SHP77 (cell line): ENCODE measurements at regions not wholly inside any gene's neighbourhood (a gene's known extent, or its start where the extent isn't known, plus 50 kb on each side); places are given as distances from the start of the nearest gene placed in this dataset.

Experiments used
- DNase-seq, 2 experiments: peaks; one replicate each; lab custom pipeline; 2025; lab: John Stamatoyannopoulos, UW

DNA sequence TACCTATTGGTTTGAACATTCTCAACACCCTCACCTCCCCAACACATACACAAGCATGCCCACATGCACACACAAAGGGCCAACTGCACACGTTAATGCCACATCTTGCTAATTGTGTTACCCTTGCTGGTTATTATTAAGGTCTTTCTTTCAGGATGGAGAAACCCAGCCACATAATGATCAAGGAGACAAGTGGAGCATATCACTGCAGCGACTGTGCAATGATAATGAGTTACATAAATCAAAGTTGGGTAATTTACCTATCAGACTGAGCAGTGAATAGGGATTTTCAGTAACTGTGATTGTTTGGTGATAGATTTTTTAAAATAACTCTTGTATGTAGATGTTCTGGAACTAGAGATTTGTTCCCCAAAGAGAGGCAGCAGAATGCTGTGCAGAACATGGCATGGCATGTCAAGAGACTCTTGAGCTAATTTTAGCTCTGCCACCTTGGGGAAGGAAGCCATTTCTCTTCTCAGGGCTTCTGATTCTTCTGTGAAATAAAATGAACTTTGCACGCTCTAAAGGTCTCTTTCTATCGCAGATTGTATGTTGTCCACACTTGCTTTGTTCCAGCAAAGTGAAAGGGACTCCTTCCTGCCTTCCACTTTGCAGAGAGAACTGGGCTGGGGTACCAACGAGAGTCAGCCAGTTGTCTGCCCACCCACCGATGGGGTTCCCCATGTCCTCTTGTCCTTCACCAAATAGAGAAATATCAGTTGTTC, 126.0 kb upstream of the CAMK1G start:
- DNase-seq = no peak

DNA sequence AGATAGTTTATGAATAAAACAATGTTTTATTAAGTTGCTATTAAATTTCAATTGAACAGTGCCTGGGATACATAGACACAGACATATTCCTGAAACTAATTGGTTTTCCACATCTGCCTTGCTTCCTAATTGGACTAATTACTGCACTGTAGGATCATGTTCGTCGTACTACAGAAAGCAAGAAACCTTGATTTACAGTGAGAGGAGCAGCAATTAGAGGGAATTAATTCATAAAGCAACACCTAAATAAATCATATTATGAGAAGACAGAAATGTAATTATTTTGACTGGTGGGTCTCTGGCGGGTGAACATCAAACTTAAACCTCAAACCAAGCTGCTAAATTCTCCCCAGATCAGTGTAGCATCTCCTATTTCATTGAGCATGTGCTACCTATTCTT, 124.6 kb upstream of the CAMK1G start:
- no peak for DNase-seq

DNA sequence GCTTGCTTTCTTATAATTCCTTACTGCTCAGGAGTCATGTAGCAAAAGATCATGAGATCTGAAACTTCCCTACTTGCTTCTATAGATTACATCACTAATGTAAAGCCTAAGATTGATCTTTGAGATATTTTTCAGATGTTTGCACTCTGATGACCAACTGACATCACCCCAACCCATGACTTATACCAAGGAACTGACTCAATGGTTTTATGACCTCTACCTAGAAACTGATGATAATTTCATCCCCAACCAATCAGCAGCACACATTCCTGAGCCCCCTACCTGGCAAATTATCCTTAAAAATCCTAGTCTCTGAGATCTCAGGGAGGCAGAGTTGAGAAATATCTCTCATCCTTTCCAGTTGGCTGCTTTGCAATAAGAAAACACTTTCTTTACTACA, 122.3 kb upstream of the CAMK1G start:
- DNase-seq = no peak

DNA sequence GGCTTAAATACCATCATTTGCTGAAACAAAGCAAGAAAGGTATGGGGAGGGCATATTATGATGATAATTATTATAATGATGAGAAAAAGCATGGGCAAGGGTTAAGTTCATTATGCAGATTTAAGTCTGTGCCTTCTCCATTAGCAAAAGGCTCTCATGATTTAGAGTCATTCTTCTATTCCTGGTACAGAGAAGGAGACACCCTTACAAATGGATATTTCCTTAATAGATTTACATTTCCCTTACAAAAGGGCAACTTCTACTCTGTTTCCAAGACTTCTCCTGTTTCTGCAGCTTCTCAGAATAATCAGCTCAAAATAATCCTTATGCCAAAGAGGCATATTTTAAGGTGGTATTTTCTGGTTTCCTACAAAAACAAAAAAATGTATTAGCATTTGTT, 121.1 kb upstream of the CAMK1G start:
- no peak for DNase-seq

DNA sequence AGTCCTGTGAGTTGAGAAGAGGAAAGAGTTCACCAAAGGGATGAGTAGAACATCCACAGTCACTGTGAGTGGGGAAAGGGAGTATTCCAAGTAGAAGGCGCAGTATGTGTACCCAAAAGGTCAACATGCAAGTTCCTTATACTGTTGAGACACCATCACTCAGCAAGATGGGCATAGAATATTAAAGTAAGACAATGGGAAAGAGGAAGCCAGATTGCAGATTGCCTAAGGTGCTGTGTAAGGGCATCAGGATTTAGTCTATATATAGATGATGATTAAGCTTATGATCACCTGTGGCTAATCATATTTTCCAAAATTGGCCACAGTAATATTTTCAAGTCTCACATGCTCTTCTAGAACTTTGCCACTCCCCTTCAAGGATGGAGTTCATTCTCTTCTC, 120.1 kb upstream of the CAMK1G start:
- no peak for DNase-seq

DNA sequence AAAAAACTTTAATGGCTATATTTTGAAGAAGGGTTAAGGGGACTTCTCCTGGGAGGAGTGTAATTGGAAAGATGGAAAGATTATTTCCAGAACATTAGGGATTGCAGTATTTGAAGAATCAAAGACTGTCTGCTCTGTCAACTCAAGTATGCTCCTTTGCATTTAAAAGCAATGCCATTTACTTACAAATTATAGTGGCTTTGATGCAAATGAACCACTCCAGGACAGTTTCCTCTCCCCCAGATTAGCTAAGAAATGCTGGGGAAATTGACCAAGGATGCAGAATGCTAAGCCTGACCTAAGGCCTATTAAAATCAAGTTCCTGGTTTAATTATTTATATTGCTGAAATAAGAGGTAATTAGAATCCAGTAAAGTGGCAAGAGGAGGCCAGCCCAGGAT, 110.5 kb upstream of the CAMK1G start:
- DNase-seq = no peak

DNA sequence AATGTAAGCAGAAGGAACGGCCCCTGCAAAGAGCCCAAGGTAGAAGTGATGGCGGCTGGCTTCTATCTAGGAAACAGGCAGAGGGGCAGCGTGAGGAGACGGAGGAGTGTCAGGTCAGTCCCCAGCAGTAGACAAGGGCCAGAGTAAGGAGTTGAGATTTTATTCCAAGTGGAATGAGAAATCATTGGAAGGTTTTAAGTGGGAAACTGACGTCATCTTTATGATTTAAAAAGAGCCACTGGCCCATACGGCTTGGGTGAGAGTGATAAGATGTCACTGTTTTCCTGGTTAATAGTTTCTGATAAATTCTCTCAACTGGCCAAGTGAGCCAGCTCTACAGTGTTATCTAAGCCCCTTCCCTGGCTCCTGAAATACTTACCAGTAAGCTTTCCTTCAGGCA, 103.2 kb upstream of the CAMK1G start:
- no peak for DNase-seq

DNA sequence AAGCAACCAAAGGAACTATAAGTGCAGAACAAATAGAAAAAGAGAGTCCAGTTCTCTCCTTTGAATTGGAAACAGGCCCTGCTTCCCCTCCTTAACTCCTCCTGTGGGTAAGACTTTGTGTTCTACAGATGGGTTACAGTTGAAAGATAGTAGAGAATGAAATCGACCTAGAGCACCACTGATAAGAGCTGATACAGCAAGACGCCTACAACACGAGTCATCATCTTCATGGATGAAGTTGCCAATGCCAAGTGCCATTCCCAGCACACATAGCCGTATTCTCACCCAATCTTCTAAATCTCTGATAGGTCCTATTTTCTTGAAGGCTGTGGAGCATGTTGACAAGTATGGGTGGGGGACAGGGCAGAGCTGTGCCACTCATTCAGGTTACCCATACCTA, 99.8 kb upstream of the CAMK1G start:
- no peak for DNase-seq

DNA sequence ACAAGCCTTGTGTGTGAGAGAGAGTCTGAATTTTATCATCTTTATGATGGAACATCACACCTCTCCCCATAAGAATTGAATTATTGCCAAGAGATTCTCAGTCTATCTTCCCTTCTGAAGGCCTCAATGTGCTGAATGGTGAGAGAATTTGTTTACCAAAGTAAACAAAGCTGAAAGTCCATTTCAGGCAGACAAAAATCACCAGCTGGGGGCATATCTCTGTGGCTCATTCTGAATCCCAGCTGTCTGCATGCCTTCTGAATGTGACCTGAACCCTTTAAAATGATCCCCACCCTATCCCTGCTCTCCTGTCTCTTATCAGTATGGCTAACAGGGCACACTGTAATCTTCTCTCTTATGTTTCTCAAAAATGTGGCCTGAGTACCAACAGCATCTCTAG, 99.1 kb upstream of the CAMK1G start:
- DNase-seq = no peak

DNA sequence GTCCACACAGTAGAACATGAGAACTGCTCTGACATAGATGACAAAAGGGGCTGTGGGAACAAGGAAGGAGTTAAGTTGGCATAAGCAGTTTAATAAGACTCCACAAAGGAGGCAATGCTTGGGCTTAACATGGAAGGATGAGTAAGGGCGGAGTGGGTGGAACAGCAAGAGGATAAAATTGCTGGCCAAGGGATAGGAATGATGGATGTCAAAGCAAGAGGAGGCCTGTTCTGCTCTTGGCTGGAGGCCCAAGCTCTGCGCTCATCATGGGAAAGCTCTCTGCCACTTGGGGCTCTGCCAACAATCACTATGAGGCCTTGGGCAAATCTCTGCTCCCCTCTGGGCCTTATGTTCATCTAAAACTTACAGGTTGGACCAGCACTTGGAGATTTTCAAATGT, 98.3 kb upstream of the CAMK1G start:
- peak; percentile 7 to 15 for DNase-seq

DNA sequence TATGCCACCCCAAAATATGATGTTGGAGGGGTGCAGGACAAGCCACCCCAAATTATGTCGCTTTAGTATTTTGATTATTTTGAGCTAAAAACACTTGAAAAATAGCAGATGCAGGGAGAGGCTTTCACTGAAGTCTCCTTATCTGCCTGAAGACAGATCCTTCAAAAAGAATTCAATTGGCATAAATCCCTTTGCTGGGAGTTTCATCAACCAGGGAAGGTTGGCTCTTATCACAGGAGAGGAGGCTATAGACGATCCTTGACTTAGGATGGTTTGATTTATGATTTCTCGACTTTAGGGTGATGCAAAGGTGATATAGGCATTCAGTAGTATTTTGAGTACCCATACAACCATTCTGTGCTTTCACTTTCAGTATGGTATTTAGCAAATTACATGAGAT, 97.8 kb upstream of the CAMK1G start:
- DNase-seq = no peak

DNA sequence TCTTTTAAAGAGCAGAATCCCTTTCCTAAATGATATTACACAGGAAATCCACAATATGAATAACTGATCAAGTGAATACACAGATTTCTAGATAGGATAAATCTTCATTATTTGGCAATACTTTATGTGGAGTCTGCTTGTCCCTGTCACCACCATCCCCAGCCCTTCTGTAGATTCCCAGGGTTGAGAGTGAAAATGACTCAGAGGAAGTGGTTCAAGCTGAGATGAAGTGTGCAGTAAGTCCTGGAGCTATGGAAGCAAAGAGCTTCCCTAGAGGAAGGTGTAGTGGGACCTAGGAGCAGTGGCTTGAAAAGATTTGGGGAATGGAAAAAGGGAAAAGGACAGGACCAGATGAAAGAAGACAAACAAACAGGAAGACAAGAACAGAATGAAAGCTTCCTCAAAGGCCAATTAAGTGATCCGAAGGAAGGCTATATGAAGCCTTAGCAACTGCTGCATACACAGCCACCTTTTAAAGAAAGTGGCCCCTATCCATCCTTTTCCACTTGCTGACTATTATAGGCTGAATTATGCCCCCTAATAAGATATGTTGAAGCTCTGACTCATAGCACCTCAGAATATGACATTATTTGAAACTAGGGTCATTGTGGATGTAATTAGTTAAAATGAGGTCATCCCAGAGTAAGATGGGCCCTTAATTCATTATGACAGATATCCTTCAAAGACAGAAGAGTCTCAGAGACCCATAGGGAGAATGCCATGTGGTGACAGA, 96.5 kb upstream of the CAMK1G start:
- DNase-seq = no peak

DNA sequence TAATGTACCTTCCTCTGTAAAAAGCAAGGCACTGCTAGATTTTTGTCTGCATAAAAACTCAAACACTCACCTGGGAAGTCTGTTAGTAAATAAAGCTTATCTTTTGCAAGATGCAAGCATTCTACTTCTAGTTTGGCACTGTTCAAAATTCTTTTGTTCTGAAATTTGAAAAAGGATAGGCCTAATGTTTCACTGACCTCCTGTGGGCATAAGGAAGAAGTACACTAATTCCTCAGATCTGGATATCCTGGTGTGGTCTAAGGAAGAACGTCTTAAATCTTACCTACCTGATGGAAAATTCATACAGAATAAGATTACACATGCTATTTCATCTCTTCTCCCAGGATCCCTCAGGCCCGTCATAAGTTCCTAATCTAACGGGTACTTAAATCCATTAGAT, 93.5 kb upstream of the CAMK1G start:
- DNase-seq = no peak

DNA sequence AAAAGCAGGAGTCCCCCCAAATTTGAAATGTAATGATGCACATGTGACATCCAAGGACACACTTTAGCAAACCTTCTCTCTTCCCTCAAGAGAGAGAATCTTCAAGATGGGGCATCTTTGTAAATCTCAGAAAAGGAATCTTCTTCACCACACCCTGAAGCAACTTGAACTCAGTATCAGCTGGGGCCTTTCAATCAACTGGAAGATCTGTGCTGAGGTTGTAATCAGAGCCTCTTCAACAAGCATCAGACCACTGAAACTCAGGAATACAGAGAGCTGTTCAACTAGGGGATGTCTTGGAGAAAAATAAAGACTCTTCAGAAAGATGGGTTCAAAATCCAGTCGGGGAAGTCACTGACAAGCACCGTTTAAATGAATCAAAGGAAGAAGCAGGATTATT, 92.5 kb upstream of the CAMK1G start:
- no peak for DNase-seq

DNA sequence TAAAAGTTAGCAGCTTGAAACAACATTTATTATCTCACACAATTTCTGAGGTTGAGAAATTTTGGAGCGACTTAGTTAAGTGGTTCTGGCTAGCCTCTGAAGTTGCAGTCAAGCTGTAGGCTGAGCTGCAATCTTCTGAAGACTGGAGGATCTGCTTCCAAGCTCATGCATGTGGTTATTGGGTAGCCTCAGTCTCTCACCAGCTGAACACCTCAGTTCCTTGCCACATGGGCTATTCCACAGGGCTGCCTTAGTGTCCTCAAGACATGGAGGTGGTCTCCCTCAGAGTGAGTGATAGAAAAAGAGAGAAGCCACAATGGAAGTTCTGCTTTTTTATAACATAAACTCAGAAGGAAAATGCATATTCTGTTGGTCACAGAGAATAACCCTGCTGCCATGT, 92.0 kb upstream of the CAMK1G start:
- no peak for DNase-seq

DNA sequence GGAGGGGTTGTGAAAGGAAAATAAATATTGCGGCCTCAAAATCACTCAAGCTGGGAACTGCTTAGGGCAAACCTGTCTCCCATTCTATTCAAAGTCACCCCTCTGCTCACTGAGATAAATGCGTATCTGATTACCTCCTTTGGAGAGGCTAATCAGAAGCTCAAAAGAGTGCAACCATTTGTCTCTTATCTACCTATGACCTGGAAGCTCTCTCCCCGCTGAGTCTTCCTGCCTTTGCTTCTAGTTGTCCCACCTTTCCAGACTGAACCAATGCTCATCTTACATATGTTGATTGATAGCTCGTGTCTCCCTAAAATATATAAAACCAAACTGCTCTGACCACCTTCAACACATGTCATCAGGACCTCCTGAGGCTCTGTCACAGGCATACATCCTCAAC, 91.6 kb upstream of the CAMK1G start:
- no peak for DNase-seq

DNA sequence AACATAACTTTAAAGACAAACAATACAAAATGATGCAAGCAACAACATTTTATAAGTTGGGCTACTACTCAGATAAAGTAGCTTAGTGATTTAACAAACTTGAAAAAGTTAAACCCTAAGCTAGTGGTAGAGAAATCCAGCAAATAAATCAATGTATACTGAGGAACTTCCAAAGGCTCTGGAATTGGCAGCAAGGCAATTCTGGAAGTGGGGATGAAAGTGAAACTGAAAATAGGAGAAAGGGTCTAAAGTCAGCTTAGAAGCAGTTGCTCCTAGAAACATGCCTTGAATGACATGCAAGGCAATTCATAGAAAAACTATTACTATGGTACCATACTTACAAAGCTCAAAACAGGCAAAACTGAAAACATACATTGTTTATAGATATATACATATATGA, 90.0 kb upstream of the CAMK1G start:
- DNase-seq = no peak

DNA sequence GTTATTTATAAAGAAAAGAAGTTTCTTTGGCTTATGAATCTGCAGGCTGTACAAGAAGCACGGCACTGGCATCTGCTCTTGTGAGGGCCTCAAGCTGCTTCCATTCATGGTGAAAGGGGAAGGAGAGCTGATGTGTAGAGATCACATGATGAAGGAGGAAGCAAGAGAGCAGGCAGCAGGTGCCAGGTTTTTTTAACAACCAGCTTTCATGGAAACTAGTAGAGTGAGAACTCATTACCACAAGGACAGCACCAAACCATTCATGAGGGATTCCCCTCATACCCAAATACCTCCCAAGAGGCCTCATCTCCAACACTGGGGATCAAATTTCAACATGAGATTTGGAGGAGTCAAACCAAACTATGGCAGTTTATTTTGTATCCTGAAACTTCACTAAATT, 85.8 kb upstream of the CAMK1G start:
- DNase-seq = no peak

DNA sequence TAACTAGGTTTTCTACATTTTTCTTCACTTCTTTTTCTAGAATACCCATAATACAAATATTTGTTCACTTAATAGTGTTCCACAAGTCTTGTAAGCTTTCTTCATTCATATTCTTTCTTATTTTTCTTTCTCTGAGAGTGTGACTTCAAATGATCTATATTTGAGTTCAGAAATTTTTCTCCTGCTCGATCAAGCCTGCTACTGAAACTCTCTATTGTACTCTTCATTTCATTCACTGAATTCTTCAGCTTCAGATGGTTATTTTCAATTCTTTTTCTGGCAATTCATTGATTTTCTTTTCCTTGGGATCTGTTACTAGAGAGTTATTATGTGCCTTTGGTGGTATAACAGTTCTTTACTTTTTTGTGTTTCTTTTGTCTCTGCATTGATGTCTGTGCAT, 82.5 kb upstream of the CAMK1G start:
- DNase-seq = no peak

DNA sequence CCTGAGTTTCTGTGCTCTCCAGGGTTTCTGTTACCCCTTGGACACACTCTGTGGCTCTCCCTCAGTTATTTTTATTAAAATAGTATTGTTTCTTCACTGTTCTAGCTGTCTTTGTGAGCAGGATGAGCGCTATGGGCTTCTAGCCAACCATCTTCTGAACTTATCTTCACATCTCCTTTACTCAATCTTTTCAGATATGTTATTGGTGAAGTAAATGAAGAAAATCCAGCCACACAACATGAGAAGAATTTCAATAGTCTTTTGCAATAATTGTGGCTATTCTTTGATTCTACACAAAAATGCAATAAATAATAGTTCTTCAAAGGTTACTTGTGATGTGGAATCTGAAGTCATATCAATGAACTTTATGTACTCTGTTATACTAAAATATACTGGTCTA, 80.3 kb upstream of the CAMK1G start:
- no peak for DNase-seq

DNA sequence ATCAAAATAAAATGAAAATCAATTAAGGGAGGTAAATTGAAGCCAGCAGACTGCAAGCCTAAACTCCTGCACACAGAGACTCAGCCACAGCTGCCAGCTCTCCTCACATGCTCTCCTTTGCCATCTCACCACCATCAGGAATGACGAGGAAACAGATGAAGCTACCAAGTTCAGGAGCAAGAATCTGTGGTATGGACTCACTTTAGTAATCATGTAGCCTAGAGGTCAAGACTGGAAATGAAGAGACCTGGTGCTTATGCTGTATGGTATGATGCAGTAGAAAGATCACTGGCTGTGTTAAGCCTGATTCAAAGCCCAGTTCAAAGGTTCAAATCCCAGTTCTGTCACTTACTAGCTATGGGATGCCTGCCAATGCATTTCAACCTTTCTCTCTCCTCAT, 78.9 kb upstream of the CAMK1G start:
- DNase-seq = no peak

DNA sequence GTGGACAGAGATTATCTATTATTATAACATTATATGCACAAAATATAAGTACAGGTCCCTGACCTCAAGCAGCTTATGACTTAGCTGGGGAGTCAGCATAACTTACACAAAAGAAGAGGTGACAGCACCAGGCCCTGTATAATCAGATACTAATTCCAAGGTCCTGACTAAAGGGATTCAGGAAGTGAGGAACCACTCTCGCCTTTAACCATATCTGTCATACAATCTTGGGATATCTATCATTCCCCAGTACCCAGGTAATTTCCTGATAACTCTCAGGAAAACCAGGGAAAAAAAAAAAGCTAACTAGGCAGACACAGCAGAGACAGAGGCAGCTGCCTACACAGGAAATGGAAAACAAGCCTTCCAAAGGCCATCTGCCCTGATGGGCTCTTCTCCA, 78.5 kb upstream of the CAMK1G start:
- no peak for DNase-seq

DNA sequence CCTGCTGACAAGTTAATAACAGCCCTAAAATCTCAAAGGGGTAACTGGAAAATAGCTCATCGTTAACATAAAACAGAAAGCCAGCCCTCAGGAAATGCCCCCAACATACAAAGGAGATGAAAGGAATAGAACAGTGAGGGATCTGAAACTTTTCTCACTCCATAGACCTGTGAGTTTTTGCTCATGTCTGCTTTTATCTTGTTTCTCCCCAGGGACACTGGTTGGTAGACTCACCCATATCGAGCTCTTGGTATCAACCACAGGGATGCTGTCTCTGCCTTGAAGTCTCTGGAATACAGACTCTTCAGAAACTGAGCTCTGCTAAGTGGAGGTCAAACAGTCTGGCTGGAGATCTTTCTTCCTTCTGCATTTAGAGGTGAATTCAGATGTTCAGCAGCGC, 77.4 kb upstream of the CAMK1G start:
- no peak for DNase-seq

DNA sequence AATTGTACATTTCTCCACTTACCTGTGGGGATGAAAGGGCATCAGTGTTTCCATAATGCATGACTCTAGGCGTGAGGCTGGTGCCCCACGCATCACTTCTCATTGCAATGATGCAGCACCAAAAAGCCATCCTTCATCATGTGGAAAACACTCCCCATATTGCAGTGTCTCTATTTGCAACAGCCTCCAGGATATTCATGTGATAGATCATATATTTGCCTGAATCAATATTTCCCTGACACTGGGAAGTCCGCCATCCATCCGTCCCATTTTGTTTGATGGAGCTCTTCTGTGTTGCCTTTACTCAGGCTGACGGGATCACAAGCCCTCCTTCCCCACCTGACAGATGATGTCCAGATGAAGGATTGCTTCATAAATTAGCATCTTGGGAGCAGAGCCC, 74.5 kb upstream of the CAMK1G start:
- DNase-seq = no peak
